ENCODE measurements at regions not wholly inside any gene's neighbourhood (a gene's known extent, or its start where the extent isn't known, plus 50 kb on each side); places are given as distances from the start of the nearest gene placed in this dataset.
"Not testable (repeated sequence)": the region's sequence is repeated elsewhere in the genome, so short reads cannot be mapped to it uniquely, and the experiment has no call there.

DNA sequence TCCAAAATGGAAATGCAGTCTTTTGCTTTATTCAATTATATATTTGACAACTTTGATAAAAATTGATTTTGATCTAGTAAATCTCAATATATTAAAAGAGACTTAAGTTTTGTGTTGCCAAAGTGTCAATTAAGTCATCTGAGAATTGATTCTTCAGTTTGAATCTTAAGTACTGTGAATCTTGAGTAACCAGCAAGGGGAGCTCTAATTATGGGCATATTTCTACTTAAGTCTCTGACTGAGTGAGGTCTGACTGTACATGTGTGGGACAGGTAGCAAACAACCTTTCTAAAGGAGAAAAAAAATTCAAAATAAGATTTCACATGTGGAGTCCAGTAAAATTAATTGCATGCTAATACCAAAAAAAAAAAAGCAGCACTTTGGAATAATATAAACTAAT, 503.7 kb upstream of the SLC8A1 start:
- DNase-seq (ENCODE audit: low read depth, low spot score), result peak; percentile 50
- in situ Hi-C loops (cut with HindIII; ENCODE audit: low pct_unique_long_range_greater_than_20kb, low sequenced_read_pairs), result no loop called here

DNA sequence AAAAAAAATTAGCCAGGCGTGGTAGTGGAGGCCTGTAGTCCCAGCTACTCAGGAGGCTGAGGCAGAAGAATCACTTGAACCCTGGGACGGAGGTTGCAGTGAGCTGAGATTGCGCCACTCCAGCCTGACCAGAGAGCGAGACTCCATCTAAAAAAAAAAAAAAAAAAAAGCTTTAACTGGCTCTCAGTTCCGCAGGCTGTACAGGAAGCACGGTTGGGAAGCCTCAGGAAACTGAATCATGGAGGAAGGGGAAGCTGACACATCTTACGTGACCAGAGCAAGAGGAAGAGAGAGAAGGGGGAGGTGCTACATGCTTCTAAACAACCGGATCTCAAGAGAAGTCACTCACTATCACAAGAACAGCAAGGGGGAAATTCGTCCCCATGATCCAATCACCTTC, 505.6 kb upstream of the SLC8A1 start:
- DNase-seq (ENCODE audit: low read depth, low spot score), result no peak
- in situ Hi-C loops (cut with HindIII; ENCODE audit: low pct_unique_long_range_greater_than_20kb, low sequenced_read_pairs), result no loop called here

DNA sequence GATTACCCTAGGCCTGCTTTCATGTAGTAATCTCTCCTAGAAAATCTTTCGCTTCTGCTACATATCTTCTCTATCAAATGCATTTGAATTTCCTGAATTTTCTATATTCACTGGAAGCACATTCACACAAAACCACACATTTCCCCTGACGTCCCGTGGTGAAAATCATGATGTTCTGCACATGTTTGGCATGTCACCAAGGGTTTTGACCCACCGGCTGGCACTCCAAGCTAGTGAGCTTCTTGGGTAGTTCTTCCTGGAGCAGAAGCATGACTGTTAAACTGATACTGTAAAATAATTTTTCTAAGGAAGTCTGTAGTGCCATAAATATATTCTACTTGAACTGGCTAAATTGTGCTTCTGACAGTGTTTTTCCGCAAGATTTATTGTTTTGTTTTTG, 510.1 kb upstream of the SLC8A1 start:
- in situ Hi-C loops (cut with HindIII; ENCODE audit: low pct_unique_long_range_greater_than_20kb, low sequenced_read_pairs), result no loop called here
- DNase-seq (ENCODE audit: low read depth, low spot score), result no peak

DNA sequence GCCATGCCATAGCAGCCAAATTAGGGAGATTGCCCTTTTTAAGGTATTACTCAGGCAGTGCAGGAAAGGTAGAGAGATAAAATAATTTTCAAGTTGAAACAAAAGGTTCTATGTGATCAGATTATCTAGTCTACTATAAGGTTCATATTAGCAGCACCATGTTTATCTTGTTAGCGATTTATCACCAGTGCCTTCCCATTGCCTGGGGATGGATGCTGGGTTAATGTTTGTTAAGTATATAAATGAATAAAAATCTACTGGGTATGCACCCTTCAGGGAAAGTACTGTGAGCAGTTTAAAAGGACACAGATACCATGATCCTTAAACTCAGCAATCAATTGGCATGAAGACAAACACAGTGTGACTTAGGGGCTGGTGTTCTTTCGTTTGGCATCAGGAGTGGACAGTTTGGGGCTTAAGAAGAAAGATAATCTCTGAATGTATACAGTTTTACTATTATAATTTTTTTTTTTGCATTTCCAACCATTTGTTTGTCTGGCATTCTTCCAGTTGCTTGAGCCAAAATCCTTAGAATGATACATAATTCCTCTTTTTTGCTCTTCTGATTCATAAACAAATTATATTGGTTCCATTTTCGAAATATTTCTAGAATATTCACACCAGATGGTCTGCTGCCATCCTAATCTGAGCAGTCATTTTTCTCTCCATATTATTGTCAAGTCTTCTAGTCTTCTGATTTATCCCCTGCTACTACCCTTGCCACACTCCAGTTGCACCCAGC, 512.8 kb upstream of the SLC8A1 start:
- no peak for DNase-seq (ENCODE audit: low read depth, low spot score)
- in situ Hi-C loops (cut with HindIII; ENCODE audit: low pct_unique_long_range_greater_than_20kb, low sequenced_read_pairs), result no loop called here

DNA sequence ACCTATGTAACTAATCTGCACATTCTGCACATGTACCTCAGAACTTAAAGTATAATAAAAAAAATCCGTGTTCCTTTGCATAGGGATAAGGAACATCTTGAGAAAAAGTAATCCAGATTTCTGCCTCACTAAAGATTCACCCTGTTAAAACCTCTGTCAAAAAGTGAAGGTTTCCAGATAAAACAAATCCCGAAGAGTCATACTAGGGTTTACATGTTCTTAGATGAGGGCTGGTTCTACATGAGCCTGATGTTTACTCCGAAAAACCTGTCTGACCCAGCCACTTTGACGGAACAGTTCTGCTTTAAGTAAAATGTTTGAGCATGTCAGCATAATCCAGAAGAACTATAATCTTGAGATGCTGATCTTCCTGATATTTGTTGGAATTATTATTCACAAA, 515.6 kb upstream of the SLC8A1 start:
- in situ Hi-C loops (cut with HindIII; ENCODE audit: low pct_unique_long_range_greater_than_20kb, low sequenced_read_pairs), result no loop called here

DNA sequence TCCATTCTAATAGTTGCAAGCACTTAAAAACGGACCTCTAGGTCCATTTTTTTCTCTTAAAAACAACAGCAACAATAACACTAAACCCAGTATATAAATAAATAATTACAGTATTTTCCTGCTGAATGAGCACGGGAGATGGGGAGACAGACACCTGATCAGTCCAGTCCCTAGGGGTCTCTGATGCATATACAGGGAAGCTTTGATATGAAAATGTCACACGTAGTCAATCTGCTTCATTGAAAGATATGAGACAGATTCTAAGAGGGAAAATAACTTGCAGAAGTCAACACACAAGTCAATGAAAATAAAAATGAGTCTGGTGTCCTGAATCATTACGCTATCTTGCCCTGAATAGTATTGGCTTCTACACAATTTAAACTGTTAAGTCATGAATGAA, 523.3 kb upstream of the SLC8A1 start:
- DNase-seq (ENCODE audit: low read depth, low spot score), result no peak
- in situ Hi-C loops (cut with HindIII; ENCODE audit: low pct_unique_long_range_greater_than_20kb, low sequenced_read_pairs), result no loop called here

More for the DNA sequence above, 515.6 kb upstream of the SLC8A1 start:
- no peak for DNase-seq (ENCODE audit: low read depth, low spot score)

DNA sequence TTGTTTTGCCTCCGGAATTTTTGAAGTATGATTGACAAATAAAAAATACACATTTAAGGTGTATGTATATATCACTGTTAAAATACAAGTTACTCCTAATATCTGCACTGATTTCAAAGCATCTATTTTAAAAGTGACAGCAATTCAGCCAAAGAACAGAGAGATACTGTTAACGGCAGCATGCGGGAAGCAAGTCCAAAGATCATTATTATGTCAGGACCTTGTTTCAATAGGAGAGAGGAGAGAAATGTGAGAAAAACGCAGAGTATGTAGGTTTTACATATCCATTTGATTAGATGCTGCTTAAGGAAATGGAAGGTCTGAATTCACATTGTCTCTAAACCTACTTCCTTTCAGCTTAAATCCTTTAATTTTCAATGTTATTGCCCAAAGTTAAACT, 545.5 kb upstream of the SLC8A1 start:
- DNase-seq (ENCODE audit: low read depth, low spot score), result no peak
- in situ Hi-C loops (cut with HindIII; ENCODE audit: low pct_unique_long_range_greater_than_20kb, low sequenced_read_pairs), result no loop called here

DNA sequence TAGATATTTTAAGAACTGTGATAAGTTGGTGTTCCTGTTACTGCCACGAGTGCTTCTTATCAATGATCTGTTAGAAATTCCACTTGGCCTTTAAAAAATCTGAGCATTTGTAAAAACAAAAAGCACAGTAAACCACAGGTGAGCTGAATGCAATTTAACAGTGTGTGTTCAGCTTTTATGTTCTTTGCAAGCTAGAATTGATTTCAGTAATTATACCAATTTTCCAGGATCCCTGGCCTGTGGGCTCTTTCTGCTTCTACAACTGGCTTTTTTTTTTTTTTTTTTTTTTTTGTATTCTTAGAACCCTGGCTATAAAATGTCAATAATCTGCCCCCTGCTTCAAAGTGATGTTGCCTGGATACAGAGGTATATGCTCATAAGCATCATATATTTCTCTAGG, 548.5 kb upstream of the SLC8A1 start:
- in situ Hi-C loops (cut with HindIII; ENCODE audit: low pct_unique_long_range_greater_than_20kb, low sequenced_read_pairs), result no loop called here
- DNase-seq (ENCODE audit: low read depth, low spot score), result no peak

DNA sequence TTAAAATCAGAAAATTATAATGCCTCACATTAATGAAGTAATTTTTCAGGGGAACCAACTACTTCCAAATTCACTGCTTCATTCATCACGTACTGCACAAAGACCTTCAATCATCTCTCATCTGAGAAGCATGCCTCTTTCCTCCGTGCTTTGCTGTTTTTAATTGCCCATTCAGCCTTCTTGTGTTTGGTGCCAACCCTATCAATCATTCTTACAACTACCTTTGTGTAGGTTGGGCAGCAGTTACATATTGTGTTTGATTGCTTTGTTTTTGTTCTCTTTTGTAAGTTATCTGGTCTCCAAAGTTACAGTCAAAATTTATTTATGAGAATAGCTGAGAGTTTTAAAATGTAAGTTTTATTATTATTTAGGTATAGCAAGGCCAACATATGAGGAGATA, 549.0 kb upstream of the SLC8A1 start:
- no peak for DNase-seq (ENCODE audit: low read depth, low spot score)
- in situ Hi-C loops (cut with HindIII; ENCODE audit: low pct_unique_long_range_greater_than_20kb, low sequenced_read_pairs), result no loop called here

DNA sequence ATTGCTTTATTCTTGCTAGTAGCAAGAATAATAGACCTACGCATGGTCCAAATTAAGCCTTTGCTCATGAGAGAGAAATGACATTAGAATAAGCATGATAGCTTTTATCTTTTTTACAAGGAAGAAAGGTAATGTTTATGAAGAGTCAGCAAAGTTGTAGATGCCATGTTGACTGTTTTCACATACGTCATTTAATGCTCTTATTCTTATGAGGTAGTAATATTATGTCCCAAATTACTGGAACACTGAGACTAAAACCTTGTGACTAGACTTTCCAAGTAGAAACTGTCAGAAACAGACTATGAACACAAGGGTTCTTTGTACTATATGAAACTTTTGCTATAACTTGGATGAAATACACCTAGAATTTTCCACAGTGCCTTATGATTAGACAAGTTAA, 552.8 kb upstream of the SLC8A1 start:
- peak; percentile 84 for DNase-seq (ENCODE audit: low read depth, low spot score)
- in situ Hi-C loops (cut with HindIII; ENCODE audit: low pct_unique_long_range_greater_than_20kb, low sequenced_read_pairs), result no loop called here

DNA sequence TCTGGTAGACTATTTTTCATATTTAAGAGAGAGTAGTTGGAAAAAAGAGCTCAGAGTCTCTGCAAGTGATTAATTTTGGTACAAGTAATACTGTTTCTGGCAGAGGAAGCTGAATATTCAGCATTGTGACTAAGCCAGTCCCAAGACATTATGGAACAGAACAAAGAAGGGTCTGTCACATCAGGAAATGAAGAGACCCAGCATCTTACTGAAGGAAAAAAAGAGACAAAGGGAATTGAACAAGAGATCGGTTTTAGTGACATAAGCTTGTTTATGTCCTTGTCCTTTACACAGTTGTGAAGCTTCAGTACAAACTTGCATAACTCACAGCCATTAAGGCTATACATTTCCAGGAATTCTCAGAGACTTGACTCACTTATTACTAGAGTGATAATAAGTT, 568.5 kb upstream of the SLC8A1 start:
- DNase-seq (ENCODE audit: low read depth, low spot score), result peak; percentile 89
- in situ Hi-C loops (cut with HindIII; ENCODE audit: low pct_unique_long_range_greater_than_20kb, low sequenced_read_pairs), result no loop called here

DNA sequence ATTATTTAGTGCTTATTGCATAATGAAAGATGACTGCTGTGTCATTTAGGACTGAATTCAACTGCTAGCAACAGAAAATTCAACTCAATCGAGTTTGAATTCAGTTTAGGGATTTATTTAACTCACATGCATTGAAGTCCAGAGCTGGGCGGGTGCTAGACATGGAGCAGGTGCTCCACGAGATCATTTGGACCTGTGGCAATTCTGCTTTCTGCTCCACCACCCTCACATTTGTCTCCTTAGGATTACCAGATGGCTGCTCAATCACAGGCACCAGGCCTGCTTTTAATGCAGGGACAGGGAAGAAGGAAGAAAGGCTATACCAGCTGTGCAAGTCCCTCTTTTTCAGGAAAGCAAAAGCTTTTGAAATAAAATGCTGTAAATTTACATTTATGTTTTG, 572.9 kb upstream of the SLC8A1 start:
- in situ Hi-C loops (cut with HindIII; ENCODE audit: low pct_unique_long_range_greater_than_20kb, low sequenced_read_pairs), result no loop called here

DNA sequence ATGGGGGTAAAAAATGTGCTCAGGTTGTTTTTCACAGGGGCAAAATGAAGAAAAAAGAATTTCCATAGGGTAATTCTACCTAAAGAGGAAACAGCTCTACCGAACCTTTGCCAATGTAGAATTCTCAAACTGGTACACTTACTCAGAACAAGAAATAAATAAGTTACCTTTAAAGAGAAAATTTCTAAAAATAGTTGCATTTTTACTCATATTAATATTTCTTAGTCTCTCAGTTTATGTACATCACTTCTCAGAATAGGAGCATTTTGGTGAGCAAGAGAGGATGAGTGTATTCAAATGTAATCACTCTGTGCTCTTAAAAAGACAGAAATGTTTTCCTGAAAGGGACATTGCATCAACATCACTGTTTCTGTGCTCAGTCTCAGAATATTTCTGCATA, 574.7 kb upstream of the SLC8A1 start:
- DNase-seq (ENCODE audit: low read depth, low spot score), result no peak
- in situ Hi-C loops (cut with HindIII; ENCODE audit: low pct_unique_long_range_greater_than_20kb, low sequenced_read_pairs), result no loop called here

More for the DNA sequence above, 572.9 kb upstream of the SLC8A1 start:
- DNase-seq (ENCODE audit: low read depth, low spot score), result no peak

DNA sequence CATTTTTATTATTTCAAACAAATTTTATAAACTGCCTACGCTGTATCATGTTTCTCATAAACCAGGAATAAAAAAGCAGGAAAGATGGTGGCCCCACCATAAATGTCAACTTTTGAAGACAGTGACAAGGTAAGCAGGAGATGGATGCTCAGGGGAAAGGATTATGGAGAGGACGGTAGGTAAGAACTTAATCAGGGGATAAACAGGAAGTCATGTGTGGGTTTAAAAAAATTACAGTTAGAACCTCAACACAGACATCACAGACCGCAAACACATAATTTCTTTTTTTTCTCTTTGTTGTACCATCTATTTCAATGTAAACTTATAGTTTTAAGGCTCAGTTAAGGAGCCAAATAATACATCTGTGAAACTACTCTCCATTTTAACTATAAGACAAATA, 575.2 kb upstream of the SLC8A1 start:
- DNase-seq (ENCODE audit: low read depth, low spot score), result no peak
- in situ Hi-C loops (cut with HindIII; ENCODE audit: low pct_unique_long_range_greater_than_20kb, low sequenced_read_pairs), result no loop called here

DNA sequence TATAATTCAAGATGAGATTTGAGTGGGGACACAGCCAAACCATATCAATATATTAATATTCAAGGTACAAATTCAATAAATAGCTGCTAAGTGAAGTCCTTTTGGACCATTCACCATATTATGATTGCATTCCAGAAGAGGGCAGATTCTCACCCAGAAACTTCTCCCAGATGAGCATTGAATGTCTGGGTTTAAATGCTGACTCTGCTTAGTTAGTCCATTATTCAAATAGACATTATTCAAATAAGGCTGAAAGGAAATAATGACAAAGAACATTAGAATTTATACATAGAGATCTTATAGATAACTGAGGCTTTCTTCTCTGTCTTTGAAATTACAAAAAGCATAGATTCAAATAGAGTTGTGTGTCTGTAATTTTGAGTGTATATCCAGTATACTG, 579.4 kb upstream of the SLC8A1 start:
- in situ Hi-C loops (cut with HindIII; ENCODE audit: low pct_unique_long_range_greater_than_20kb, low sequenced_read_pairs), result no loop called here
- no peak for DNase-seq (ENCODE audit: low read depth, low spot score)

DNA sequence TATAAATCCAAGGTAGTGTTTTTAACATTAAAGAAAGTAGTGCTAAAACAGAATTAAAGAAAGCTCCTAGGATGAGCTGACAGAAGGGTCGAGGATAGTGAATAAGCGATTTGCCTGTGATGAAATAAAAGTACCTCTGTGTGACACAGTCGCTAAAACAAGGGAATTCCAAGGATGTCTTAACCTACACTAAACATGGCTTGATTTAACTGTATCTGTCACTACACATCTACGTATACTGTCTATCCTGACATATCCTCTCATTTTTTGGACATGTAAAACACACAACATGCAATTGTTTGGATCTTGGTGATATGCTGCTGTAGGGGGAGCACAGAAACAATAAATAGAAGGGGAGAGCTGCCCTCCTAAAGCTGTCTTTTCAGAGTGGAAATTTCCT, 580.8 kb upstream of the SLC8A1 start:
- in situ Hi-C loops (cut with HindIII; ENCODE audit: low pct_unique_long_range_greater_than_20kb, low sequenced_read_pairs), result no loop called here

DNA sequence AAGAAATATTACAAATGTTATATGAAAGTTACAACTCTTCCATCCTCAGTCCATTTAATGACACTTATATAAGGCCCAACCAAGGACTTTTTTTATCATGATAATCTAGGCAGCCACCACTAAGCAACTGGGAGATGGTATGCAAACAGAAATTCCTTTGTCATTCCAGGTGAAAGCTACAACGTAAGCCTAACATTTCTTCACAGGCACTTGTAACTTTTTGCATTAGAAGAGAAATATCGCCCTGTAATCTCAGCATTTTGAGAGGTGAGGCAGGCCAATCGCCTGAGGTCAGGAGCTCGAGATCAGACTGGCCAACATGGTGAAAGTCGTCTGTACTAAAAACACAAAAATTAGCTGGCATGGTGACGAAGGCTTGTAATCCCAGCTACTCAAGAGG, 581.2 kb upstream of the SLC8A1 start:
- DNase-seq (ENCODE audit: low read depth, low spot score), result no peak
- in situ Hi-C loops (cut with HindIII; ENCODE audit: low pct_unique_long_range_greater_than_20kb, low sequenced_read_pairs), result no loop called here

More for the DNA sequence above, 580.8 kb upstream of the SLC8A1 start:
- no peak for DNase-seq (ENCODE audit: low read depth, low spot score)

DNA sequence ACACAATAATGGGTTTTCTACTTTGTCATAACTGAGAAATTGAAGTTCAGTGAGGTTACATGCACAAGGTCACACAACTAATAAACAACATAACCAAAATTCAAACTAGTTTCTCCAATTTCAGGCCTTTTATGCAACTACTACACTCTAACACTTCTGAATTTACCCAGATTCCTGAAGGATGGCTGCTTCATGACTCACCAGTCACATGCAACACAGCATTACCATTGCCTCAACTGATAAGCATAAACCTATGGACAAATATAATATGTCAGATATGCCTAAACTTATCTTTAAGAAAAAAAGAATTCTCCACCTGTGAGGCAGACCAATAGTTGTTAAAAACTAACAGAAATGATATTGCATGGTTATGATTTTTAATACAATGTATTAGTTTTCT, 586.5 kb upstream of the SLC8A1 start:
- in situ Hi-C loops (cut with HindIII; ENCODE audit: low pct_unique_long_range_greater_than_20kb, low sequenced_read_pairs), result no loop called here
- DNase-seq (ENCODE audit: low read depth, low spot score), result no peak

DNA sequence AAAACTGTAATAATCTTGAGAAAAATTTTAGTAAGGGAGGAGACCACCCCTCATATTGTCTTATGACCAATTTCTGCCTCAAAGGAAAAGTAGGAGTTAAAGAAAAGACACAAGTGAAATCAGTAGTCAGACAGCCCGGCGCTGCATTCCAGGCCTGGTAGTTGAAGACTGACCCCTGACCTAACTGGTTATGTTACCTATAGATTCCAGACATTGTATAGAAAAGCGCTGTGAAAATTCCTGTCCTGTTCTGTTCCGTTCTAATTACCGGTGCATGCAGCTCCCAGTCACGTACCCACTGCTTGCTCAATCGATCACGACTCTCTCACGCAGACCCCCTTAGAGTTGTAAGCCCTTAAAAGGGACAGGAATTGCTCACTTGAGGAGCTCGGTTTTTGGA, 587.9 kb upstream of the SLC8A1 start:
- DNase-seq (ENCODE audit: low read depth, low spot score); in situ Hi-C loops (cut with HindIII; ENCODE audit: low pct_unique_long_range_greater_than_20kb, low sequenced_read_pairs): not testable (repeated sequence)
